Common myeloid progenitor, CD34-positive (primary cell): ENCODE measurements at regions not wholly inside any gene's neighbourhood (a gene's known extent, or its start where the extent isn't known, plus 50 kb on each side); places are given as distances from the start of the nearest gene placed in this dataset.

Source experiments
- CTCF ChIA-PET: fragments of 350-600 bp; sonication (Branson Sonifier 250); formaldehyde crosslinking; loops from one replicate; lab custom pipeline; 2021; ENCODE audit warnings: antibody characterized with exemption; lab: Charles Lee
- POLR2A ChIA-PET: fragments of 350-600 bp; sonication (Branson Sonifier 250); formaldehyde crosslinking; loops from one replicate; lab custom pipeline; 2021; ENCODE audit warnings: antibody characterized with exemption; lab: Charles Lee
- DNase-seq, 3 donors: peaks; one replicate each; pipeline versions ENCODE4 v3.0.0 to v3.0.0-alpha.2; 2013
- H3K27ac ChIP-seq, 2 experiments: 1 replicate in 1 of 2; 2 replicates in 1 of 2; pipeline ENCODE4 v1.7.0; 2013; ENCODE audit warnings: inconsistent platforms in 2 of 2, low read length in 2 of 2, mild to moderate bottlenecking in 2 of 2, low read depth in 1 of 2, moderate library complexity in 1 of 2; ENCODE audit not compliant: severe bottlenecking in 2 of 2, insufficient read depth in 1 of 2, poor library complexity in 1 of 2
- H3K27me3 ChIP-seq, 5 experiments: replicated peaks in 2 of 5; 1 replicate in 3 of 5; 2 replicates in 2 of 5; pipeline versions ENCODE4 v1.6.1 to v1.7.0; 2013; ENCODE audit warnings: low read length in 4 of 5, mild to moderate bottlenecking in 2 of 5, moderate library complexity in 2 of 5, inconsistent platforms in 1 of 5; ENCODE audit not compliant: insufficient read depth in 5 of 5, control insufficient read depth in 4 of 5
- H3K36me3 ChIP-seq, 4 experiments: 1 replicate in 2 of 4; 2 replicates in 2 of 4; pipeline versions ENCODE4 v1.6.1 to v1.7.0; 2013; ENCODE audit warnings: low read length in 3 of 4, control low read depth in 1 of 4, mild to moderate bottlenecking in 1 of 4; ENCODE audit not compliant: control insufficient read depth in 4 of 4, insufficient read depth in 4 of 4
- H3K4me1 ChIP-seq, 4 experiments: 1 replicate in 3 of 4; 2 replicates in 1 of 4; pipeline versions ENCODE4 v1.6.1 to v1.7.1; 2013; ENCODE audit warnings: low read length in 3 of 4, mild to moderate bottlenecking in 3 of 4, control low read depth in 1 of 4, inconsistent platforms in 1 of 4, moderate library complexity in 1 of 4; ENCODE audit not compliant: control insufficient read depth in 4 of 4, insufficient read depth in 4 of 4; ENCODE audit errors: control extremely low read depth in 1 of 4
- H3K4me3 ChIP-seq, 7 experiments: 1 replicate in 4 of 7; 2 replicates in 3 of 7; pipeline versions ENCODE4 v1.5.1 to v1.7.0; 2013; ENCODE audit warnings: mild to moderate bottlenecking in 7 of 7, low read length in 6 of 7, moderate library complexity in 6 of 7, inconsistent platforms in 2 of 7, low read depth in 2 of 7, control low read depth in 1 of 7; ENCODE audit not compliant: insufficient read depth in 4 of 7, control insufficient read depth in 1 of 7; ENCODE audit errors: extremely low read depth in 1 of 7
- H3K9me3 ChIP-seq, 5 experiments: 1 replicate in 4 of 5; 2 replicates in 1 of 5; pipeline versions ENCODE4 v1.6.1 to v1.7.1; 2013; ENCODE audit warnings: low read length in 4 of 5, mild to moderate bottlenecking in 2 of 5, inconsistent platforms in 1 of 5, low read depth in 1 of 5, moderate library complexity in 1 of 5; ENCODE audit not compliant: control insufficient read depth in 4 of 5, insufficient read depth in 2 of 5; ENCODE audit errors: control extremely low read depth in 1 of 5
- WGBS: methylation state at CpG from one replicate; pipeline ENCODE4 v1.1.5; 2013; ENCODE audit not compliant: insufficient coverage; 5-methylcytosine and 5-hydroxymethylcytosine counted together

DNA sequence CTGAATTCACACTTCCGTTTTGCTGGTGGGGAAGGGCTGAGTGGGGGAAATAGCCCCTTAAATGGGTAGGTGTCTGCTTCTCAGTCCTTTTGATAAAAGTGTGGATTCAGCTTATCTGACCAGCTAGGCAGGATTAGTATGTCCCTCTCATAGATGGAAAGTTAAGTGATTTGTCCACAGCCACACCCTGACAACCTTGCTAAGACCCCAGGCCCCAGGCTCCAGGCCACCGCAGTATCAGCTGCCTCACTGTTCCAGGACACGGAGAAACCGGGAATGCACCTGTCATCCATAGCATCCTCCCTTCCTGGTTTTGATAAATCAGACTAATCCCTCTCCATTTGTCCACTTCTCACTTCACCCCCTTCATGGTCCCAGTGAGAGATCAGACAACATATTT is 197.7 kb downstream of the USP12 start:
- Histone ChIP-seq H3K4me3 (no peak overlapping the region), H3K27me3 (no peaks in the 10 kb centered on the region), H3K36me3 (no peaks in the 10 kb centered on the region), H3K27ac (no peak overlapping the region), H3K4me1 (peaks cover 0 to 35% (median 22%) of the 10 kb centered on the region in 4 experiments), H3K9me3 (no peaks in the 10 kb centered on the region)
- ChIA-PET POLR2A (no interaction called here), CTCF (interaction anchor here (0.6 to 1.9 kb wide), 5 partner anchors 12 to 388 kb away, joined by 3 to 7 read pairs (median 3); no protein-coding TSS in a partner anchor)
- WGBS: 0% methylated on average over 1 of the region's 4 CpGs
- DNase-seq: no peak

DNA sequence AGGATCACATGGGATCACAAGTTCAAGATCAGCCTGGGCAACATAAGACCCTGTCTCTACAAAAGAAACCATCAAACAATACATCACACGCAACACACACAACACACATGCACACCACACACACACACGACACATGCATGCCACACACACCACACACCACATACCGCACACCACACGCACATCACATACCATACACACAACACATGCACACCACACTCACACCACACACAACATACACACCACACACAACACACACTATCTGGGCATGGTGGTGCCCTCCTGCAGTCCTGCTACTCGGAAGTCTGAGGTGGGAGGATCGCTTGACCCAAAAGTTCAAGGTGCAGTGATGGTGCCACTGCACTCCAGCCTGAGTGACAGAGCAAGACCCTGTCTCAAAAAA is 198.3 kb downstream of the USP12 start:
- H3K27me3 ChIP-seq: no peaks in the 10 kb centered on the region
- peaks cover 0 to 34% (median 19%) of the 10 kb centered on the region in 4 experiments for H3K4me1 ChIP-seq
- WGBS: 80% methylated on average over 1 of the region's 6 CpGs
- ChIA-PET CTCF (interaction anchor here (1.5 to 8.1 kb wide), 6 partner anchors 10 to 1012 kb away, joined by 4 to 106 read pairs (median 14); no protein-coding TSS in a partner anchor), POLR2A (no interaction called here)
- peak in 2 of 3 donors; percentile 56 to 80 for DNase-seq
- no peaks in the 10 kb centered on the region for H3K36me3 ChIP-seq
- no peak overlapping the region for H3K27ac ChIP-seq
- no peaks in the 10 kb centered on the region for H3K9me3 ChIP-seq
- H3K4me3 ChIP-seq: no peak overlapping the region

DNA sequence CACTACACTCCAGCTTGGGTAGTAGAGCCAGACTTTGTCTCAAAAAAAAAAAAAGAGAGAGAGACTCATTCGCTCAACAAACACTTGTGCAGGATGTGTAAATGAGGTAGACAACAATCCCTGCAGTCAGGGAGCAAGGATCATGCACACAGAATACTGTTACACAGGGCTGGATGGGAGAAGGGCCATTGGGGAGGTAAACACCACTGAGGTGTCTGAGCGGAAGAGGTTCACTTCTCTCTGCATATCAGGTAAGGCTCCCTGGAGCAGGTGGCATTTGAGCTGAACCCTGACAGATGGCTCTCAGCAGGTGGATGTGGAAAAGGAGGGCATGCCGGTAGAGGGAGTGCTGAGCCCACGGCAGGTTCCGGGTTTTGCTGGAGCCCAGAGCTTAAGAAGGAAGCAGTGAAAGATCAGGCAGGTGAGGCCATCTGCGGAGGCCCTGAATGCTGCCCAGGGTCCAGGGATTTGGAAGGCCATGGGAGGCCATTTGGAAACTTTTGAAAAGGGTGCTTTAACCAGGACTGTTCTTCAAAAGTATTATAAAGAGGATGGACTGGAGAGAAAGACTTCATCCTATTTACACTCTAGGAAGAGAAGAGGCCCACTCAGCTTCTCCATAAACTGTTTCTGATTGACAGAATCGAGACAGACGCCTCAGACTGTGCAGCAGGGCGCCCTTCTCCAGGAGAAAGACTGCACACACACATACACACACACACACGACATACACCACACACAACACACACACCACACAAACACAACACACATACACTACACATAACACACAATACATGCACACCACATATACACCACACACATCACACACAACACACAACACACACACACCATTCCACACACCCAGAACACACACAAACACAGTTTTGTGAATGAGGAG is 199.4 kb downstream of the USP12 start:
- Histone ChIP-seq H3K27ac (no peak overlapping the region), H3K4me3 (no peak overlapping the region), H3K9me3 (no peaks in the 10 kb centered on the region), H3K27me3 (no peaks in the 10 kb centered on the region), H3K36me3 (no peaks in the 10 kb centered on the region), H3K4me1 (peaks cover 0 to 23% (median 9%) of the 10 kb centered on the region in 4 experiments)
- ChIA-PET CTCF (interaction anchor here (0.9 to 8.1 kb wide), 16 partner anchors 9 to 1013 kb away, joined by 3 to 106 read pairs (median 4); no protein-coding TSS in a partner anchor), POLR2A (interaction anchor here (0.7 to 1.0 kb wide), 2 partner anchors 11 to 17 kb away, joined by 3 read pairs; no protein-coding TSS in a partner anchor)
- DNase-seq: peak; percentile 73 to 87 (median 77)
- WGBS: 49% methylated on average over 4 of the region's 10 CpGs

DNA sequence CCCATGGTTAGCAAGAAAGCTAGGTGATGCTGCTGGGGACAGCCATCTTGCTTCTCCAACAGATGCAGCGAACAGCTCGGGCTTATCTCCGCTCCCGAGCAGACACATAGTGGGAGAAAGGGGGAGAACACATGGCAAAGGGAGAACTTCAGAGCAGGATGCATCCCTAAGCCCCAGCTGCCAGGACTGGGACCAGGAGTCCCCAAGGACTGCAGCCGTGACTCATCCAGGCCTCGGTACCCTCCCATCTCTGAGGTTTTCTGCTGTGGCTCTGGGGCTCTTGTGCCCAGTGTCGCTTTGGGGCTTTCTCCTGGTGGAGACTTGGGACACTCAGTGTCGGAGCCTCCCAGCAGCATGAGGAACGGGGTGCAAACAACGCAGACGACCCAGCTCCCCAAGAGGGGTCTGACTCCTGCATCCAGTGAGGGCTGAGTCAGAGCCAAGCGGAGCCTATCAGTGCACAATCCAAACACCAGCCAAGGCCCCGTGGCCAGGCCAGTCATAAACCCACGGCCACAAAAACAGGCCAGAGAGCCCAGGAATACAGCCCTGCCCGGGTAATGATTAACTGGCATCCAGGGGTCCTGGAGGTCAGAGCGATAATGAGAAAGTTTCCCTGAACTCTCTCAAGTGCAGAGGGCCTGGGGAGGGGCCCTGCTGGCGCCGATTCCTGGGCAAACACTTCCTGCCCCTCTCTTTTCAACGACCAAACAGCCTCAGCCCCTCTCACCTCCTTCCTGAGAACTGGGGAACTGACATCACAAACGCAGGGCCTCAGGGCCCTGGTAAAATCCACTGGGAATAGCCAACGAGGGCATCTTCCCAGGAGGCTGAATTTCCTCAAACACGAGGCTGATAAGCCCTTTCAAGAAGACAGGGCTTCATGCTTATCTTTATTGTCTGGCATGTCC is 202.9 kb downstream of the USP12 start:
- no peak overlapping the region for H3K27ac ChIP-seq
- H3K36me3 ChIP-seq: no peaks in the 10 kb centered on the region
- DNase-seq: no peak
- H3K4me3 ChIP-seq: no peak overlapping the region
- ChIA-PET POLR2A (interaction anchor here (0.6 kb wide), 1 partner anchor 21 kb away, joined by 5 read pairs; no protein-coding TSS in a partner anchor), CTCF (interaction anchor here (1.0 to 8.1 kb wide), 3 partner anchors 15 to 21 kb away, joined by 4 to 106 read pairs (median 22); no protein-coding TSS in a partner anchor)
- no peaks in the 10 kb centered on the region for H3K27me3 ChIP-seq
- peaks cover 0 to 12% (median 6%) of the 10 kb centered on the region in 4 experiments for H3K4me1 ChIP-seq
- 64% methylated on average over 21 of the region's 22 CpGs for WGBS
- no peaks in the 10 kb centered on the region for H3K9me3 ChIP-seq

DNA sequence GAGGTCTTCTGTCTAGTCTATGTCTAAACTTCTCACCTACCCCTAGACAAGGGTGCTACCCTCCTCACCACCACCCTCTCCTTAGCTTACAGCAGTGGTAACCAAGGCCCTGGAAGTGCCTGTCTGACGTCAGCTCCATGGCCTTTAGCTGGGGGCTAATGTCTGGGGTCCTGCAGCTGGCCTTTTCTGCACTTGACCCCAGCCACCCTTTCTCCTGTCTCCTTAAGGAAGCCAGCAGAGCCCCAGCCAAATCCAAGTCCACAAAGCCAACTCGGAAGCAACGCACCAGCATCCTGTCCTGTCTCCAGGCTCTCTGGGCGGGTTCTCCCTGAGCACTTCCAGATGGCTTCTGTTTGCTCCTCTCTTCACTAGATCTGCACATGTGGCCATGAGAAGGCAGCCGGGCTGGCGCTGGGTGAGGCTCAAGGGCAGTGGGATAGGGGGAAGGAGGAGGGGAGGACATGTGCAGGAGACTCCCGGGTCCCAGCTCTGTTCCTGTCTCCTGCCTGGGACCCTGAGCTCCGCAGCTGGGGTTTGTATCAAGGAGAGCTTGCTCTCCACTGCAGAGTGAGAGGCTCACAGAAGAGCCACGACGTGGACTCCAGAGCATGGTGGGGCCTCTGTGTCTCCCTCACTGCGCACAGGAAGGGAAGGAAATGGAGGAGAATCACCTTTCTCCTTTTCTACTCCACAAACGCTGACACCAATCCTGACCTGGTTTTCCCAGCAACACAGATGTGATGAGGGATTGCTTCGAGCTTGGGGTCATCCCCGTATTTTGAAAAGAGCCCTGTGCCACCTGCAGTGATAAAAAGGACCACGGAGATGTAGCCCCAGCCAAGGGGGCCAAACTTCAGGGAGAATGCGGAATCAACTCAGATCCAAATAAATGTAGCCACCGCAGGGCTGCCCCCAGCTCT is 204.2 kb downstream of the USP12 start:
- 97% methylated on average over 12 of the region's 17 CpGs for WGBS
- Histone ChIP-seq H3K27me3 (no peaks in the 10 kb centered on the region), H3K36me3 (no peaks in the 10 kb centered on the region), H3K4me3 (no peak overlapping the region), H3K4me1 (peaks cover 0 to 10% (median 6%) of the 10 kb centered on the region in 4 experiments), H3K9me3 (no peaks in the 10 kb centered on the region), H3K27ac (no peak overlapping the region)
- no peak for DNase-seq
- POLR2A ChIA-PET: no interaction called here
- CTCF ChIA-PET: interaction anchor here (0.8 to 8.1 kb wide), 5 partner anchors 12 to 388 kb away, joined by 3 to 106 read pairs (median 8); no protein-coding TSS in a partner anchor

DNA sequence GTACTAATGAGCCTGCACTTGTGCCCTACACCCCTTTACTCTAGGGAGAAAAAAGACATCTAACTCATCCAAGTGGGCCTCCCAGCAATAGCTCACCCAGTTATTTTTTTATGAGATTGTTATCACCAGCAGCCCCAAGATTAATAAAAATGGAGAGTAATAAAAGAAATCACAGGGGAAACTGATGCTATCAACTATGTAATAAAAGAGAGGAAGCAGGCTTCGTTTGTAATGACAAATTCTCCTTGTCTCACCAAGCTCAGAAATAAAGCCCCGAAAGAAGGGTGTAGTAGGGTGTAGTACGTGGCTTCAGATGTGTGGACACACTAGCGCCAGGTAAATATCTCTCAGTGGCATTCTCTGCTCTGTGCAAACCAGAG is 204.9 kb downstream of the USP12 start:
- Histone ChIP-seq H3K36me3 (no peaks in the 10 kb centered on the region), H3K27ac (no peak overlapping the region), H3K27me3 (no peaks in the 10 kb centered on the region), H3K9me3 (no peaks in the 10 kb centered on the region), H3K4me3 (no peak overlapping the region), H3K4me1 (peaks cover 0 to 8% (median 5%) of the 10 kb centered on the region in 4 experiments)
- POLR2A ChIA-PET: no interaction called here
- no peak for DNase-seq
- CTCF ChIA-PET: interaction anchor here (0.8 to 8.1 kb wide), 6 partner anchors 12 to 394 kb away, joined by 3 to 106 read pairs (median 6); no protein-coding TSS in a partner anchor
- WGBS: 60% methylated on average over 1 of the region's 4 CpGs
